DND-41 (cell line): ENCODE measurements at regions not wholly inside any gene's neighbourhood (a gene's known extent, or its start where the extent isn't known, plus 50 kb on each side); places are given as distances from the start of the nearest gene placed in this dataset.

Experiments used
- EZH2 ChIP-seq: IDR thresholded peaks from 3 replicates; pipeline ENCODE4 v1.6.1; 2012; ENCODE audit warnings: borderline replicate concordance, low read depth, mild to moderate bottlenecking, moderate library complexity, low read length, inconsistent platforms; ENCODE audit not compliant: severe bottlenecking
- TF ChIP-seq, protein P1 (sequence below): IDR thresholded peaks from 2 replicates; pipeline ENCODE4 v1.5.1; 2012; ENCODE audit warnings: borderline replicate concordance, low read length, moderate library complexity, mild to moderate bottlenecking; ENCODE audit not compliant: poor library complexity, severe bottlenecking; ENCODE audit errors: extremely low read depth

DNA sequence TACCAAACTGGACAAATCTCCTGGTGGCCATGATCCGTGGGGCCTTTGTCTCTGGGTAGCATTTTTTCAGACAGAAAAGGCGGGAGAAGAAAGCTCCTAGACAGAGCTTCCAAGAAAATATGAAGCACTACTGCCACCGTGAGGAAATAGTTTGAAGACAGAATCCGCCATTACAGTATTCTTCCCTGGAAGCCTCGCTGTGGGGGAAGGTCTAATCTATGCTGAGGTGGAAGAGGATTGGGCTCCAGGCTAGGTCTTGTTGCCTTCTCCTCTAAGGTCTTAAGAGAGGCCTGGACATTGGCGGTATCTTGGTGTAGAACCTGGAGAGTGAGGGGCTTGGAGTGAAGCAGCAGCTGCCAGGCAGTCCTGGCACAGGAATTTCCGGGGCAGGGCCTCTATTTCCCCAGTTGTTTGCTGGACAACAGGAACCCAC, 218.9 kb downstream of the OR13H1 start:
- TF ChIP-seq, protein P1, sequence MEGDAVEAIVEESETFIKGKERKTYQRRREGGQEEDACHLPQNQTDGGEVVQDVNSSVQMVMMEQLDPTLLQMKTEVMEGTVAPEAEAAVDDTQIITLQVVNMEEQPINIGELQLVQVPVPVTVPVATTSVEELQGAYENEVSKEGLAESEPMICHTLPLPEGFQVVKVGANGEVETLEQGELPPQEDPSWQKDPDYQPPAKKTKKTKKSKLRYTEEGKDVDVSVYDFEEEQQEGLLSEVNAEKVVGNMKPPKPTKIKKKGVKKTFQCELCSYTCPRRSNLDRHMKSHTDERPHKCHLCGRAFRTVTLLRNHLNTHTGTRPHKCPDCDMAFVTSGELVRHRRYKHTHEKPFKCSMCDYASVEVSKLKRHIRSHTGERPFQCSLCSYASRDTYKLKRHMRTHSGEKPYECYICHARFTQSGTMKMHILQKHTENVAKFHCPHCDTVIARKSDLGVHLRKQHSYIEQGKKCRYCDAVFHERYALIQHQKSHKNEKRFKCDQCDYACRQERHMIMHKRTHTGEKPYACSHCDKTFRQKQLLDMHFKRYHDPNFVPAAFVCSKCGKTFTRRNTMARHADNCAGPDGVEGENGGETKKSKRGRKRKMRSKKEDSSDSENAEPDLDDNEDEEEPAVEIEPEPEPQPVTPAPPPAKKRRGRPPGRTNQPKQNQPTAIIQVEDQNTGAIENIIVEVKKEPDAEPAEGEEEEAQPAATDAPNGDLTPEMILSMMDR: no peak
- no peak for TF ChIP-seq EZH2
